PC-9 (cell line): ENCODE measurements at regions not wholly inside any gene's neighbourhood (a gene's known extent, or its start where the extent isn't known, plus 50 kb on each side); places are given as distances from the start of the nearest gene placed in this dataset.

Experiments used
- EZH2 ChIP-seq: fragments of 200-600 bp; sonication (generic); IDR thresholded peaks from 2 replicates; pipeline ENCODE4 v1.8.0; 2017; ENCODE audit warnings: antibody characterized with exemption, low read depth
- TF ChIP-seq, protein P1 (sequence below): fragments of 200-600 bp; sonication (generic); conservative IDR thresholded peaks from 2 replicates; pipeline ENCODE4 v1.6.1; 2017; ENCODE audit warnings: mixed run types, antibody characterized with exemption, mild to moderate bottlenecking, moderate library complexity

DNA sequence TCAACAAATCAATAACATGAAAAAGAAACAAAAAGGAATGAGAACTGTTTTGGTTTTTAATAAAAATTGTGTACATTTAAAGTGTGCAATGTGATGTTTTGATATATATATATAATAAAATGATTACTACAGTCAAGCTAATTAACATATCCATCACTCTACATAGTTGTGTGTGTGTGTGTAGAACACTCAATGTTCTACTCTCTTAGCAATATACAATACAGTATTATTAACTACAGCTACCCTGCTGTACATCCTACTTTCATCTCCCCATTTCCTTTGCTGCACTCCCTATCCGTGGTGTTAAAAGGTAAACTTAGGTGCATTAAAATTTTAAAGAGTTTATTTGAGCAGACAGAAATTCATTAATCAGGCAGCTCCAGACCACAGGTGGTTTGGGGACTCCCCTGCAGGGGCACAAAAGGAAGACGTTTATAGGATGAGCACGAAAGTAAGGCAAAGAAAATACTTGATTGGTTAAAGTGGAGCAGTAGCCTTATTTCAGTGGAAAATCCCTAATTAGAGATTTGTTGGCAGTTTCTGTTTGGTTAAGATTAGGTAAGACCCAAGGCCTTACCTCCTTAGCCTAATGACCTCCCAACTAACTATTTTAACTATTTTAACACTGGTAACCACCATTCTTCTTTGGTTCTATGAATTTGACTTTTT lies 61.8 kb upstream of the SNRK start:
- TF ChIP-seq, protein P1, sequence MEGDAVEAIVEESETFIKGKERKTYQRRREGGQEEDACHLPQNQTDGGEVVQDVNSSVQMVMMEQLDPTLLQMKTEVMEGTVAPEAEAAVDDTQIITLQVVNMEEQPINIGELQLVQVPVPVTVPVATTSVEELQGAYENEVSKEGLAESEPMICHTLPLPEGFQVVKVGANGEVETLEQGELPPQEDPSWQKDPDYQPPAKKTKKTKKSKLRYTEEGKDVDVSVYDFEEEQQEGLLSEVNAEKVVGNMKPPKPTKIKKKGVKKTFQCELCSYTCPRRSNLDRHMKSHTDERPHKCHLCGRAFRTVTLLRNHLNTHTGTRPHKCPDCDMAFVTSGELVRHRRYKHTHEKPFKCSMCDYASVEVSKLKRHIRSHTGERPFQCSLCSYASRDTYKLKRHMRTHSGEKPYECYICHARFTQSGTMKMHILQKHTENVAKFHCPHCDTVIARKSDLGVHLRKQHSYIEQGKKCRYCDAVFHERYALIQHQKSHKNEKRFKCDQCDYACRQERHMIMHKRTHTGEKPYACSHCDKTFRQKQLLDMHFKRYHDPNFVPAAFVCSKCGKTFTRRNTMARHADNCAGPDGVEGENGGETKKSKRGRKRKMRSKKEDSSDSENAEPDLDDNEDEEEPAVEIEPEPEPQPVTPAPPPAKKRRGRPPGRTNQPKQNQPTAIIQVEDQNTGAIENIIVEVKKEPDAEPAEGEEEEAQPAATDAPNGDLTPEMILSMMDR, result no peak
- TF ChIP-seq EZH2, result no peak
